CD4-positive, alpha-beta T cell treated with Interleukin-6 at 100 ng/mL for 8 hours (primary cell): ENCODE measurements at regions not wholly inside any gene's neighbourhood (a gene's known extent, or its start where the extent isn't known, plus 50 kb on each side); places are given as distances from the start of the nearest gene placed in this dataset.

ENCODE experiments used
- DNase-seq: peaks from one replicate; pipeline ENCODE4 v3.0.0-alpha.2; 2020; ENCODE audit warnings: mixed read lengths, low spot score

GRCh38 chr13:83935566-83935965 lies 53.3 kb upstream of the SLITRK1 start:
- DNase-seq = no peak
